H1 (cell line): ENCODE measurements at regions not wholly inside any gene's neighbourhood (a gene's known extent, or its start where the extent isn't known, plus 50 kb on each side); places are given as distances from the start of the nearest gene placed in this dataset. TPM values are rescaled to one million over a fixed set of nuclear protein-coding genes. Genes with fewer than 3 reads are reported as not detected.

Experiments used
- small RNA-seq: library from polyadenylated mRNA; stranded (forward); fragments of <200 nt; extraction: miRNeasy Mini kit (QIAGEN cat#:217004); gene quantifications from one replicate; pipeline ENCODE3, GENCODE V24; 2013; ENCODE audit not compliant: insufficient read depth

Small RNA genes lying in the stretch of these regions (small RNA-seq; reads per million reads assigned to genes)
- gene OR8S21P, result not detected
